ENCODE measurements at regions not wholly inside any gene's neighbourhood (a gene's known extent, or its start where the extent isn't known, plus 50 kb on each side); places are given as distances from the start of the nearest gene placed in this dataset.

- no peak for DNase-seq (ENCODE audit: low read depth)
- CTCF ChIA-PET: no interaction called here
- POLR2A ChIA-PET: no interaction called here
- Histone ChIP-seq H3K36me3 (ENCODE audit: control insufficient read depth, insufficient read depth, low read length) (no peaks in the 10 kb centered on the region), H3K4me3 (ENCODE audit: low read depth, low read length) (no peak overlapping the region), H3K27me3 (ENCODE audit: control insufficient read depth, insufficient read depth, low read length) (no peaks in the 10 kb centered on the region)
- TF ChIP-seq, protein P1, sequence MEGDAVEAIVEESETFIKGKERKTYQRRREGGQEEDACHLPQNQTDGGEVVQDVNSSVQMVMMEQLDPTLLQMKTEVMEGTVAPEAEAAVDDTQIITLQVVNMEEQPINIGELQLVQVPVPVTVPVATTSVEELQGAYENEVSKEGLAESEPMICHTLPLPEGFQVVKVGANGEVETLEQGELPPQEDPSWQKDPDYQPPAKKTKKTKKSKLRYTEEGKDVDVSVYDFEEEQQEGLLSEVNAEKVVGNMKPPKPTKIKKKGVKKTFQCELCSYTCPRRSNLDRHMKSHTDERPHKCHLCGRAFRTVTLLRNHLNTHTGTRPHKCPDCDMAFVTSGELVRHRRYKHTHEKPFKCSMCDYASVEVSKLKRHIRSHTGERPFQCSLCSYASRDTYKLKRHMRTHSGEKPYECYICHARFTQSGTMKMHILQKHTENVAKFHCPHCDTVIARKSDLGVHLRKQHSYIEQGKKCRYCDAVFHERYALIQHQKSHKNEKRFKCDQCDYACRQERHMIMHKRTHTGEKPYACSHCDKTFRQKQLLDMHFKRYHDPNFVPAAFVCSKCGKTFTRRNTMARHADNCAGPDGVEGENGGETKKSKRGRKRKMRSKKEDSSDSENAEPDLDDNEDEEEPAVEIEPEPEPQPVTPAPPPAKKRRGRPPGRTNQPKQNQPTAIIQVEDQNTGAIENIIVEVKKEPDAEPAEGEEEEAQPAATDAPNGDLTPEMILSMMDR (IDR thresholded peaks at IDR 0.05; ENCODE audit: insufficient read depth, low read depth, low read length): no peak
Observed at GRCh38 chr2:144217853-144218633, 301.9 kb downstream of the ZEB2 start.

DNA sequence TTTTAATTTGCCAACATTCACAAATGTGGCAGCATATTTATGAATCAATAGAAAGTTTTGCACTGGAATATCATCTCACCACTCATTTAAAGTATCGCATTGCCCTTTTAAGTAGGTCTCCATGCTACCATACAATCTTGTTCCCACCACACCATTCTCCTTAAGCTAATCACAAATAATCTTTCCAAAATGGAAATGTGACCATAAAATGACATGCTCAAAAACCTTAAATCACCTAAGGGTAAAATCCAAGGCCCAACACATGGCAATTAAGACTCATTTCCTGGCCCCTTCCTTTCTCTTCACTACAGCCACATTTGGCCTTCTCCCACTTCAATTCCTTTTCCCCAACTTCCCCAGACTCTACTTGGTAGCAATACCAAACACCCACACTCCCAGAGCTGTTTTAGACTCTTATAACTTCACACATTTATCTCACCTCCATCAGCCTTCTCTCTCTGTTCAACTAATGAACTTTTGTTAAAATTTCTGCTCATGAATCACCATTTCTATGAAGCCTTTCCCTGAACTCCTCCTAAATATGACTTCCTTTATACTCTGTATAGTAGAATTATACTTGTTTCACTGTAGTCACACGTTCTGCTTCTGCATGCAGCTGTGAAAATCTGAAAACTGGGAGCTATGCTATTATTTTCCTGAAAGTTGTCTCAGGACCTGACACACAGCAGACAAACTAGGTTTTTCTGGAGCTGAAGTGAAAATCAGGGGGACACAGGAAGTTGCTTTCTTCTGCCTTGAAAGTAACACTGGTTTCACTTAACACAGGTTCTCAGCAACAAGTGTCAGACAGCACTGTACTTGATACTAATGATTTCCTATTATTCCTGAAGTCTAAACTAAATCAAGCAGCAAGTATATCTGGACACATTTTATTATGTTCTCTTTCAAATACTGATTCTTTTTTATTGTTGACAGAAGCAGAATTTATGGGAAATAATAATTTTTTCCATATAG, 303.9 kb downstream of the ZEB2 start:
- TF ChIP-seq, protein P1 (IDR thresholded peaks at IDR 0.05; ENCODE audit: insufficient read depth, low read depth, low read length): no peak
- CTCF ChIA-PET: no interaction called here

GRCh38 chr2:144215207-144215606, 304.7 kb downstream of the ZEB2 start:
- H3K4me3 ChIP-seq (ENCODE audit: low read depth, low read length): no peak overlapping the region
- no peaks in the 10 kb centered on the region for H3K36me3 ChIP-seq (ENCODE audit: control insufficient read depth, insufficient read depth, low read length)
- TF ChIP-seq, protein P1 (IDR thresholded peaks at IDR 0.05; ENCODE audit: insufficient read depth, low read depth, low read length): no peak
- no peaks in the 10 kb centered on the region for H3K27me3 ChIP-seq (ENCODE audit: control insufficient read depth, insufficient read depth, low read length)
- POLR2A ChIA-PET: no interaction called here
- DNase-seq (ENCODE audit: low read depth): no peak
- CTCF ChIA-PET: no interaction called here

More for the DNA sequence above, 303.9 kb downstream of the ZEB2 start:
- POLR2A ChIA-PET: no interaction called here
- H3K27me3 ChIP-seq (ENCODE audit: control insufficient read depth, insufficient read depth, low read length): no peaks in the 10 kb centered on the region
- no peak overlapping the region for H3K4me3 ChIP-seq (ENCODE audit: low read depth, low read length)
- no peaks in the 10 kb centered on the region for H3K36me3 ChIP-seq (ENCODE audit: control insufficient read depth, insufficient read depth, low read length)
- DNase-seq (ENCODE audit: low read depth): no peak

- H3K36me3 ChIP-seq (ENCODE audit: control insufficient read depth, insufficient read depth, low read length): no peaks in the 10 kb centered on the region
- no peaks in the 10 kb centered on the region for H3K27me3 ChIP-seq (ENCODE audit: control insufficient read depth, insufficient read depth, low read length)
- no peak for DNase-seq (ENCODE audit: low read depth)
- ChIA-PET POLR2A (no interaction called here), CTCF (interaction anchor here (1.6 kb wide), 1 partner anchor 12 kb away, joined by 5 read pairs; no protein-coding TSS in a partner anchor)
- H3K4me3 ChIP-seq (ENCODE audit: low read depth, low read length): no peak overlapping the region
- TF ChIP-seq, protein P1 (IDR thresholded peaks at IDR 0.05; ENCODE audit: insufficient read depth, low read depth, low read length): no peak
Observed at GRCh38 chr2:144213797-144214196, 306.1 kb downstream of the ZEB2 start.

- POLR2A ChIA-PET: interaction anchor here (0.7 kb wide), 1 partner anchor 272 kb away, joined by 3 read pairs; no protein-coding TSS in a partner anchor
- CTCF ChIA-PET: no interaction called here
- no peak for DNase-seq (ENCODE audit: low read depth)
- H3K36me3 ChIP-seq (ENCODE audit: control insufficient read depth, insufficient read depth, low read length): no peaks in the 10 kb centered on the region; the same call in 1 of the 2 replicates
- TF ChIP-seq, protein P1 (IDR thresholded peaks at IDR 0.05; ENCODE audit: insufficient read depth, low read depth, low read length): no peak
- H3K4me3 ChIP-seq (ENCODE audit: low read depth, low read length): no peak overlapping the region
- no peaks in the 10 kb centered on the region for H3K27me3 ChIP-seq (ENCODE audit: control insufficient read depth, insufficient read depth, low read length)
Observed at GRCh38 chr2:144211826-144212225, 308.1 kb downstream of the ZEB2 start.
